AG09319 (cell line): ENCODE measurements at regions not wholly inside any gene's neighbourhood (a gene's known extent, or its start where the extent isn't known, plus 50 kb on each side); places are given as distances from the start of the nearest gene placed in this dataset.

Experiments used
- DNase-seq: peaks from one replicate; pipeline ENCODE4 v3.0.0-alpha.2; 2010; ENCODE audit warnings: low read depth; ENCODE audit errors: extremely low read depth
- TF ChIP-seq, protein P1 (sequence below): IDR thresholded peaks from 2 replicates; pipeline ENCODE4 v1.5.1; 2011; ENCODE audit warnings: low read depth, mild to moderate bottlenecking, inconsistent platforms, low read length, moderate library complexity

DNA sequence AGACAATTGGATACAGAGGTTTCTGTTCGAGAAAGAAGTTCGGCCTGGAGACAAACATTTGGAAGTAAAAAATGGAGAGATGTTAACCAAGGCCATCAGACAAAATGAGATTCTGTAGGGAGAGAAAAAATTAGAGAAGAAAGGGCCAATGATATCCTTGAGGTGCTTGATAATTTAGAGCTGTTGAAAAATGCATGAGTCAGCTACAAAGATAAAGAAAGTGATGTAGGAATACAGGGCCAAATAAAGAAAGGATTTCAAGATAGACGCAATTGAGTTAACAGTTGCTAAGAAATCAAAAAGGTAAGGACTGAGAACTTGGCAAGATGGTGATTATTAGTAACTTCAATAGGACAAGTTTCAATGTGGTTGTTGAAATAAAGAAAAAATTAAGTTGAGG, 384.2 kb upstream of the SEMA3A start:
- DNase-seq, result no peak
- TF ChIP-seq, protein P1, sequence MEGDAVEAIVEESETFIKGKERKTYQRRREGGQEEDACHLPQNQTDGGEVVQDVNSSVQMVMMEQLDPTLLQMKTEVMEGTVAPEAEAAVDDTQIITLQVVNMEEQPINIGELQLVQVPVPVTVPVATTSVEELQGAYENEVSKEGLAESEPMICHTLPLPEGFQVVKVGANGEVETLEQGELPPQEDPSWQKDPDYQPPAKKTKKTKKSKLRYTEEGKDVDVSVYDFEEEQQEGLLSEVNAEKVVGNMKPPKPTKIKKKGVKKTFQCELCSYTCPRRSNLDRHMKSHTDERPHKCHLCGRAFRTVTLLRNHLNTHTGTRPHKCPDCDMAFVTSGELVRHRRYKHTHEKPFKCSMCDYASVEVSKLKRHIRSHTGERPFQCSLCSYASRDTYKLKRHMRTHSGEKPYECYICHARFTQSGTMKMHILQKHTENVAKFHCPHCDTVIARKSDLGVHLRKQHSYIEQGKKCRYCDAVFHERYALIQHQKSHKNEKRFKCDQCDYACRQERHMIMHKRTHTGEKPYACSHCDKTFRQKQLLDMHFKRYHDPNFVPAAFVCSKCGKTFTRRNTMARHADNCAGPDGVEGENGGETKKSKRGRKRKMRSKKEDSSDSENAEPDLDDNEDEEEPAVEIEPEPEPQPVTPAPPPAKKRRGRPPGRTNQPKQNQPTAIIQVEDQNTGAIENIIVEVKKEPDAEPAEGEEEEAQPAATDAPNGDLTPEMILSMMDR, result no peak

DNA sequence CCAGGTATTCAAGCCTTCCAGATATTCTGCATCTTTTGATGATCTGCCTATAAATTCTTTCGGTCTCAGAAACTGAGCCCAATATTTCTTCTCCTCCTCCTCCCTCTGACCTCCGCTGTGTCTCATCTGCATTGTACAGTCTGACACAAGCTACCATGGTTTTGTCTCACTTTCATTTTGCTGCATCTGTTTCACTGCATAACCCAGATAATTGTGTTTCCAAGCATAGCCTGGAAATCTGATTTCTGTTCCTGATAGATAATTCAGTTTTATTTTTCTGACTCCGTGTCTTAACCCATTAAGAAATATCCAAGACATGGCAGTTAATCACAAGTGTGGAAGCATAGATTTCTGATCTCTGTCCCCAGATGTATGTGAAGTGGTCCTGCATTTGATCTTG, 374.2 kb upstream of the SEMA3A start:
- no peak for DNase-seq
- TF ChIP-seq, protein P1, result no peak

DNA sequence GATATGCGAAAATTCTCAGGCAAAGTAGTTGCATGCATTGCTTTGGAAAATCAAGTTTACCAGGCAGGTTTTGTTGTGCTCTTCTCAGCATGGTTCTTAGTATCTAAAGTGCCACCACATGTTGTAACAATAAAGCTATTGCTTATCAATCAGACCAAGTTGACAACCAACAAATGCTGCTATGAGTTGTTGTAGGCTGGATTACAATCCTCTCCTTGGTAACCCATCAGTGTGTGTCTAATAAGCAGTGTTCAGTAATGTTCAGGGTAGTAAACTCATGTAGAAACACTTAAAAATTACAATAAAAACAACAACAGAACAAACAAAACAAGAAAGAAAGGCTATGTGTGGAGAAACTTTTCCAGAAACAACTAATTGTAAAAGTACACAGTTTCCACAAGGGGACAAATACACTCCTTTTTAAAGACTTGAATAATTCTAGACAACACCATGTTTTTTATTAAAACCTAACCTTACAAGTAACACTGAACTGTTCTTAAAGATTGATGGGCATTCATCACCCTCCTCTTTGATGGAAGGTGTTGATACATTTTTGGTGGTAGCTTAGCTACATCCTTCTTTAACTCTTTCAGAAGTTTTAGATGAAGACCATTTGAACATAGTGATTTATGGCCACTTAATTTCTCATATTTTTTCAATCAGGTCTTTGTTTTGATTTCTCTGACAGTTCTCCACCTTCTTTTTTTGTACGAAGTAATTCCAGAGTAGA, 370.9 kb upstream of the SEMA3A start:
- no peak for DNase-seq
- TF ChIP-seq, protein P1, result no peak

DNA sequence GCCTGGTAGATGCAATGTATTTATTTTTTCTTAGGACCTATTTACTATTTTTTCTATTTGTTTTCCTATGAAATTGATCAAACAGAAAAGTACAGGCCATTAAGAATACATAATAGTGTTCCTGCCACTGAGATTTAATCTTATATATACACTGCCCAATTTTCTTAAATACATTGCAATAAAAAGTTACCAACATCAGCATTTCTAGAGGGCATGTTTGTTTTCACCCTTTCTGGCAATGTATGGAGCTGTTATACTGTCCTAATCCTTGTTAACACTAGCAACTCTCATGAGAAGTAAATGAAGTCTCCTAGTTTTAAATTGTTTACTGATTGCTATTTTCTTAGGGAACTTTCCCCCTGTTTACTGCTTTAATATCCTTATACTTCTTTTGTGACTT, 359.1 kb upstream of the SEMA3A start:
- DNase-seq, result no peak
- TF ChIP-seq, protein P1, result no peak

DNA sequence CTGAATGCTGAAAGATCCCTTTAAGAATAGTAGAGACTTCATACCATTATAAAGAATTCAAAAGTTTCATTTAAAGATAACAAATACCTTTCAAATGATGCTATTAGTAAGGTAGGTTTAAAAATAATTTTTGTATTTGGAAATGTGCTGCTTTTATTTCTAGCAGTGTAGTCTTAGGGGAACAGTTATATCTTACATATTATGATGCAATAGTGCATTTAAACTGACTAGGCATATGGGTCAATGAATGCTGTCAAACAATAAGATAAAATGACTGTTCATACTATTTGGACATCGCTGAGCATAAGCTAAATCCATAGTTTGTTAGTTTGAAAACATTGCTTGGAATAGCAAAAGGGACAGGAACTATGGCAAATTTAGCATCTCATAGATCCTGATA, 354.8 kb upstream of the SEMA3A start:
- no peak for DNase-seq
- TF ChIP-seq, protein P1, result no peak

DNA sequence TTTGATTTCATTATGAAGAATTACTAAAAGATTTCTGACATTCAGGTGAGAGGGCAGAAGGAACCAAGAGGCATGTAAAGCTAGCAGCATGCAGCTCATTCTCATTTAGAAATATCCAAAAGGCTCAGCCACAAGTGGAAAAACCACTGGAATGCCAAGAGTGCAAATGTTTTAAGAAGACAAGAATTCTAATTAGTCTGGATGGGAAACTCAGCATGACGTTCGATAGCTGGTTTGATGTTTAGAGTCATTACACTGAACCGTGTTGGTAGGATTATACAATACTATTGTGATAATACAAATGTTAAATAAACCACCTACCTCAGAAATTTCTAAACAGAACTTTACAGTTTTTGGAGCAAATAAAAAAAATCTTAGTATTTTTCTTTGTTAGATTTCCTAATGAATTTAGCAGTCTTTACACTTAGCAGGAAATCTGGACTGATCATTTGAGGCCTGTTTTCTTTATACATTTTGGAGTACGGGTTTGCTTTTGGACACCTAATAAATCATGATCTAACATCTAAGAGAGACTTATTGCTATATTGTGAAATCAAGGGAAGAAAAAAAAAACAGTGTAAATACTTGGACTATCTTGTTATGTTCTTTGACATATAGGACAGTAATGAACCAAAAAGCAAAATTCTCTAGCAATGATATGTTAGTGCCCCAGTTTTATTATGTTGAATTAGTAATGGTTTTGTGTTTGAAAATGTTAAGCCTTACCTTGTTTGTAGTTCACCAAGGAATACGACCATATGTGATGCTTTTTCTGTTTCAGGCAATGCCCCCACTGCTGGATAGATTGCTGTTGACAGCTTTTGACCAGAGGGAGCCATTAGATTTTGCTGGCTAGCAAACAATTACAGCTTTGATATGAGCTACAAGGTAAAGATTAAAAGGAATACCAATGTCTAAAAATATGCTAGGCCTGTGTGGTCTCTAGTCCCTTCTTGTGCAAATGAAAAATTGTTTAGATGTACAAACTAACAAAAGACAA, 354.1 kb upstream of the SEMA3A start:
- DNase-seq, result peak; percentile 31
- TF ChIP-seq, protein P1, result no peak

DNA sequence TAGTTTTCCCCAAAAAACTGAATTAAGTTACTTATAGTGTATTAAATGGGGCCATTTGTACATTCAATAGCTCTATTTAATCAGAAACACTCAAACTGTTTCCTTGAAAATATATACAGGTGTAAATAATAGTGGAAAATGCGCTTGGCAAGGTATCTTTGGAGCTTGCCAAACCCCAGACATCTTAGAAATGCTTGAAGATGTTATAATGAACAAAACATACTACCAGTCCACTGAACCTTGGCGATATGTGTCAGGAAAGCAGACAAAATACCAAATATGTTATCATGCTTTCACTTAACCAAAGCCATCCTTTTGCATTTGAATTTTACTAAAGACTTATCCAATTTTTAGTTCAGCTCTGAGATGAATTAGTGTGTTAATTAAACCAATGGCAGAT, 352.7 kb upstream of the SEMA3A start:
- TF ChIP-seq, protein P1, result no peak
- no peak for DNase-seq
